ENCODE measurements at regions not wholly inside any gene's neighbourhood (a gene's known extent, or its start where the extent isn't known, plus 50 kb on each side); places are given as distances from the start of the nearest gene placed in this dataset.
"Not testable (repeated sequence)": the region's sequence is repeated elsewhere in the genome, so short reads cannot be mapped to it uniquely, and the experiment has no call there.

DNA sequence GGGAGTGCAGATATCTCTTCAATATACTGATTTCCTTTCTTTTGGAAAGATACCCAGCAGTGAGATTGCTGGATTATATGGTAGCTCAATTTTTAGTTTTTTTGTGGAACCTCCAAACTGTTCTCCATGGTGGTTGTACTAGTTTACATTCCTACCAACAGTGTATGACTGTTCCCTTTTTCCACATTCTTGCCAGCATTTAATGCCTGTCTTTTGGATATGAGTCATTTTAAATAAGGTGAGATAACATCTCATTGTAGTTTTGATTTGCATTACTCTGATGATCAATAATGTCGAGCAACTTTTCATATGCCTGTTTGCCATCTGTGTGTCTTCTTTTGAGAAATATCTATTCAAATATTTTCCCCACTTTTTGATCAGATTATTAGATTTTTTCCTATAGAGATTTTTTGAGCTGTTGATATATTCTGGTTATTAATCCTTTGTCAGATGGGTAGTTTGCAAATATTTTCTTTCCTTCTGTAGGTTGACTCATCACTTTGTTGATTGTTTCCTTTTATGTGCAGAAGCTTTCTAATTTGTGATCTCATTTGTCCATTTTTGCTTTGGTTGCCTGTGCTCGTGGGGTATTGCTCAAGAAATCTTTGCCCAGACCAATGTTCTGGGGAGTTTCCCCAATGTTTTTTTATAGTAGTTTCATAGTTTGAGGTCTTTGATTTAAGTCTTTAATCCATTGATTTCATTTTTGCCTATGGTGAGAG, 552.7 kb downstream of the ZNF674 start:
- DNase-seq (ENCODE audit: low read depth): no peak

DNA sequence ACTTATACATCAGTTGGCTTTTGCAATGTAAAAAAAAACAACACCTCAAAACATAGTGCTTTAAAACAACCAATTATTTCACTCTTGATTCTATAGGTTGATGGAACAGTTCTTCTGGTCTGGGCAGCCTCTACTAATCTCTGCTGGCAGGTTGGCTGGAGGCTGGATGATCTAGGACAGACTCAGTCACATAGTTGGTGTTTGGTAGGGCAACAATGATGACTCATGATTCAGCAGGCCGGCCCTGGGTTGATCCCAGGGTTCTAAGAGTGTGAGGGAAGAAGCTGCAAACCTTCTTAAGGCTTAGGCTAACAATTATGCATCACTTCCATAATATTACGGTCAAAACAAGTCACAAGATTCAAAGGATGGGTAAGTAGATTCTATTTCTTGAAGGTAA, 558.2 kb downstream of the ZNF674 start:
- DNase-seq (ENCODE audit: low read depth): peak; percentile 26

DNA sequence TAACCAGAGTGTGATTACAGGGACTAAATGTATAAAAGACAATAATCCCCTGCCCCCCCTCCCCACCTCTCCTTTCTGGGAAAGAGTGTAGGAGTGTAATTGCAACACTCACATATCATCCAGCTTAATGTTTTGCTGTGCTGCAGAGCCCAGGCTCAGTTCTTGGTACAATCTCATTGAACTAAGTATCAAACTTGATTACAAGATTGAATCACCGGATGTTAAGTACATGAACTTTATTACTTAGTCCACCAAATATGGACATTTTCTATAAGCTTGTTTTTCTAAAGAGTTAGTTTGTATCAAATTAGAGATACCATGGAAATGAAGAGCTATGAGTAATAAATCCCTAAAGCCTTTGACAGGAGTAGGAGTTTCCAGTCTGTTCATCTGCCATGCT, 559.1 kb downstream of the ZNF674 start:
- no peak for DNase-seq (ENCODE audit: low read depth)

DNA sequence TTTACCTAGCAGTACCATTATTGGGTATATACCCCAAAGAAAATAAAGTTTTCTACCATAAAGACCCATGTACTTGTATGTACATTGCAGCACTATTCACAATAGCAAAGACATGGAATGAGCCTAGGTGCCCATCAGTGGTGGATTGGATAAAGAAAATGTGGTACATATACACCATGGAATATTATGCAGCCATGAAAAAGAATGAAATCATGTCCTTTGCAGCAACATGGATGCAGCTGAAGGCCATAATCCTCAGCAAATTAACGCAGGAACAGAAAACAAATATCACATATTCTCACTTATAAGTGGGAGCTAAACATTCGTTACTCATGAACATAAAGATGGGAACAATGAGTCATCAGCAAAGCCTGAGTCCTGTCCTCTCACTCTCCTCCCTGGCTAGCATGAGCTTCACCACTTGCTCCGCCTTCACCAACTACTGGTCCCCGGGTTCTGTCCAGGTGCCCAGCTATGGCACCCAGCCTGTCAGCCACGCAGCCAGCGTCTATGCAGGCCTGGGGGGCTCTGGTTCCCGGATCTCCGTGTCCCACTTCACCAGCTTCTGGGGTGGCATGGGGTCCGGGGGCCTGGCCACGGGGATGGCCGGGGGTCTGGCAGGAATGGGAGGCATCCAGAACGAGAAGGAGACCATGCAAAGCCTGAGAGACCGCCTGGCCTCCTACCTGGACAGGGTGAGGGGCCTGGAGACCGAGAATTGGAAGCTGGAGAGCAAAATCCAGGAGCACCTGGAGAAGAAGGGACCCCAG, 562.1 kb downstream of the ZNF674 start:
- DNase-seq (ENCODE audit: low read depth): not testable (repeated sequence)

DNA sequence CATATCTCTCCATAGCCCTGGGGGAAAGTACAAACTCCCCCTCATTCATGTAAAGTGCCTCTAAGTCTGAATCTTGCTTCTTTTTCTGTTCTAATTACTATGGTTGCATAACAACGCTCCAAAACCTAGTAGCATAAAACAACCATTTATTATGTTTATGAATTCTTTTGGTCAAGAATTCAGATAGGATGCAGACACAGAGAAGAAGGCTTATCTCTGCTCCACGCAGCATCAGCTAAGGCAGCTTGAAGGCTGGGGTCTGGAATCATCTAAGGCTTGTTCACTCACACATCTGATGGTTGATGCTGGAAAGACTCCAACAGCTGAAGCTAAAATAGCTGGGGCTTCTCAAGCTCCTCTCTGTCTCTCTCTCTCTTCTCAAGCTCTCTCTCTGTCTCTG, 564.5 kb downstream of the ZNF674 start:
- DNase-seq (ENCODE audit: low read depth): no peak

DNA sequence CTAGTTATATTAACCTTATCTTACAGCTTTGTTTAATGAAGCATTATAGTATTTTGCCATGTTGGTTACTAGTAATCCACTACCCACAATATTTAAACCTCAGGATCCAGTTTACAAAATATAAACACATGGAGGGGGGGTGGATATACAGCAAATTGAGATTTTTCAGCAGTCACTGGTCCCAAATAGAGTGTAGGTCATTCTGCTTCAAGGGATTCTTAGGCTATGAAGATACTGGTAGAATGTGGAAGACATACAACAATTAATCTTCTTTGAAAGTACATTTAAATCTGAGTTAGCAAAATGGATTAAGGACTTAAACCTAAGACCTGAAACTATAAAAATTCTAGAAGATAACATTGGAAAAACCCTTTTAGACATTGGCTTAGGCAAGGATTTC, 569.6 kb downstream of the ZNF674 start:
- DNase-seq (ENCODE audit: low read depth): no peak

DNA sequence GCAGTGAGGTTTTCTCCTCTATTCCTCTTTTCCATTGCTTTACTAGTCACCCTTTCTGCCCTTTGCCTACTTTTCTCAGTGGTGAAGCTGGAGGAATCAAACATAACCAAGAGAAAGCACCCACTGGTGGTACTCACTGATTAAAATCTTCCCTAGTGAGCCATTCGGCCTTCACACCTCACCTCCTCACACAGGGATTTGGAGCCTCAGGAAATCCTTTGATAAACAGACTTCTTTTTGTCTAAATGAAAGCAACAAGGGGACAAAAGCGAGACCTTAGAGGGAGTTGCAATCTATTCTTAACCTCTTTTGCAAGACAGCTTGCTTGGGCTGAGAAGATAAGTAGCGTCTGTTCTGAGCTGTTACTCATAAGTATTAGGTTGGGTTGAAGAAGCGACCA, 572.6 kb downstream of the ZNF674 start:
- no peak for DNase-seq (ENCODE audit: low read depth)

DNA sequence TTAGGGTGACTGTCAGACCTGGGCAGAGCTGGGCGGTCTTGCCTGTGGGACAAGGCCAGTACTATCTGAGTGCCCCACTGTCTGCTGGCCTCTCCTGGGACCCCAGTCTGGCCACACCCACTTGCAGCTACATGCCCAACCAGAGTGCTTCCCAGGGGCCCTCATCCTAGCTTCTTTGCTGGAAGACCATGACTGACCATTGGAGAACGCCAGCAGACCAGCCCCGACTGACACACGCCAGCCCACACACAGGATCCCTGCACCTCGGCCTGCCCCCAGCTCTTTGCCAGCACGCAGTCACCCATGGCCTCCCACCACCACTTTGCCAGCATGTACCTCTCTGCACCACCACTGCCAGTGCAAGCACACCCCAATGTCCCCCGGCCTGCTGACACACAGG, 585.7 kb downstream of the ZNF674 start:
- DNase-seq (ENCODE audit: low read depth): no peak

DNA sequence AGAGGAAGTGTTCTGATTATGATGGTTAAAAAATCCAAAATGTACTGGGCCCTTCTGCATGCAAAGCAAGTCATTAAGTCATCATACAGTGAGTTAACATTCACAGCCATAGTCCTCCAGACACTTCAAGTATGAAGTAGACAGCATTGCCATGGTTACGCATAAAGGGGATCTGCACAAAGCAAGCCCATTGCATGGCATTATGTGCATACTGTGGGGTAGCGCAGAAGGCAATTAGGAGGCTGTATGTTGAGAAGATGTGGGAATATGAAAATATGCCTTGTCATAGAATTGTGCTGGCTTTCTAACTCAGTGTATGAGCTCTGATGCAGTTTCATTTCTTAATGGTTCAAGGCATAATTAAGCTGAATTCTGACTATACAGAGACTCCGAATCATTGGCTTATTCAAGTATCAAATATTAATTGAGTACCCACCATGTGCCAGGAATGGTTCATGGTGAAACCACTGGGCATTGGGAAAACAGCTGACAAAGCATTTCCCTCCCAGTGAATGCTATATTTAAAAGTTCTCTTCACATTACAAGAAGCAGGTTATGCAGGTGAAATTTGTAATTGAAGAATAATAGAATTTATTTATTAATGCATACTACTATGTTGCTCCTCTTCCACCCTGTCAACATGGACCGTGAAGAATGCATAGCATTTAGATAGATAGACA, 588.9 kb downstream of the ZNF674 start:
- no peak for DNase-seq (ENCODE audit: low read depth)

DNA sequence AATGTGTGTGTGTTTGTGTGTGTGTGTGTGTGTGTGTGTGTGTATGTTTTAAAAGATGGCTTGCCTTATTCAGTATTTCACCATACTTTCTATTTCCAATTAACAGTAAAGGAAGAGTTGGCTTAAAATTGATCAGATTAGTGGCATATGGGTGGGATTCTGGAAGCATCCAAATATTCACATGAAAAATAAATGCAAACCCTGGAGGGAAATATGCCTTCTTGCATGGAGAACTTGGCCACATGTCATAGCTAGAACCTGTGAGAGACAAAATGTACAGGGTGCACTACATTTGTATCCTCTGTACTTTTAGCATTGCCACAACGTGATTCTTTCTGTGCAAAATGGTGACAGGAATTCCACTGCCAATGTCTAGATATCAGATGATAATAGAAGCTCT, 589.6 kb downstream of the ZNF674 start:
- no peak for DNase-seq (ENCODE audit: low read depth)

DNA sequence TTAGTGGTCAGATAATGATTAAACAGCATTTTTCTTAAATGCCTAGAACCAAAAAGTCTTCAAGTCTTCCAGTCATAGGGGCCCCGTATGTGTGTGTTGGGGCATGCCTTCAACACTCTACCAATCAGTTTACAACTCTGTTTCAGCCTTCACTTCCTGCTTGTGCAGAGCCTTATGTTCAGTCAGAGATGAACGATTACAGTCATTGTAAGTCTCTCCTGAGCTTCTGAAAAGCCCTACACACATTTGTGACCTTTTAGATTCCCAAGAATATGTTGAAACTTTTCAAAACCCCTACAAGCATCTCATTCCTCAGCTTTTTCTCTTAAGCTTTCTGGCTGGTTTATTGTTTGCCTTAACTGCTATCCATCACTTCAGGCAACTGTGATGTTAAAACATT, 591.2 kb downstream of the ZNF674 start:
- DNase-seq (ENCODE audit: low read depth): no peak

DNA sequence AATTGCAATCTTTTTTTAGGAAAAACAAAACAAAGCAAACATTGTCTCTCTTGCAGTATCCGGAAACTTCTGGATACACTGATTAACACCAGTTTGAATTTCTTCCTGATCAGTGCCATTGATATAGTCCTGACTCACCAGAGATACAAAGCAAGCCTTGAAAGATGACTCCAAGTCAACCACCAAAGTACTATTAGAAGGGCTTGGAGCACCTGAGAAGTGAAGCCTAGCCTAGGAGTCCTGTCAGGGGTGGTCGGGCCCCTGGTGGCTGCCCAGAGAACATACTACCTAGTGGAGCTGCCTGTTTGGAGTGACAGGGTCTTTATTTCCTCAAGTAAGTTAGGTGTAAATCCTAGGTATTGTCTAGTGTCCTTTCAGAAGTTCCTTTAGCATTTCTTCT, 593.2 kb downstream of the ZNF674 start:
- no peak for DNase-seq (ENCODE audit: low read depth)

DNA sequence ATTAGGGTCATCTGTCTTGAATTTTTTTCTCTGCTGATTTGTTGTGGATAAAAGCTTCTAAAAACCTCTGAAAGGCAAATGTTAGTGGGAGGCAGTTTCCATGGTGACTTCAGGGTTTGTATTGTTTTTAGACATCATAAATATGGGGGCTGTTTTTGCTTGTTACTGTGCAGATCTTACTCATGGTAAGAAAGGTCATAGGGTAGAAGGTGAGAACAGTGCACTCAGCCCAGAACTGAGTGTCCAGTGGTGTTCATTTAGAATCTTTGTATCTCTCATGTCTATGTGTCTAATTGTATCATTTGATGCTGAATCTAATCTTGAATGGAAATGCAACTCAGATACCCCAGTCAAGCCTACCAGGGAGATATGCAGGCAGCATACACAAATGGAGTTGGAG, 609.8 kb downstream of the ZNF674 start:
- no peak for DNase-seq (ENCODE audit: low read depth)

DNA sequence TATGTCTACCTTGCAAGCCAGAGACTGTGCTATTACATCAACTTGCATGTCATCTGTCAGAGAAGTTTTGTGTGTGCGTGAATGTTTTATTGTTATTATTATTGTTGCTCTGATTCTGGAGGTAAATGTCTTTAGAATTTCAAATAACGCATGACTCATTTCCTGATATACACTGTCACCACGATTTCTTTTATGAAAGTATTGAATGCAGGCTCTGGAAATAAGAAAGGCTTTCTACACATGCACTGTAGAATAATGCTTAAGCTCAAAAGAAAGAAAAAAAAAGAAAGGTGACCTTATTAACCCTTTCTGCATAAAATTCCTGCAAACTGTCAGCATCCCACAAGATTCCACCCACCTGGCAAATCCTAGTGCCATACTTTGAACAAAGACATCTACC, 632.9 kb downstream of the ZNF674 start:
- no peak for DNase-seq (ENCODE audit: low read depth)

DNA sequence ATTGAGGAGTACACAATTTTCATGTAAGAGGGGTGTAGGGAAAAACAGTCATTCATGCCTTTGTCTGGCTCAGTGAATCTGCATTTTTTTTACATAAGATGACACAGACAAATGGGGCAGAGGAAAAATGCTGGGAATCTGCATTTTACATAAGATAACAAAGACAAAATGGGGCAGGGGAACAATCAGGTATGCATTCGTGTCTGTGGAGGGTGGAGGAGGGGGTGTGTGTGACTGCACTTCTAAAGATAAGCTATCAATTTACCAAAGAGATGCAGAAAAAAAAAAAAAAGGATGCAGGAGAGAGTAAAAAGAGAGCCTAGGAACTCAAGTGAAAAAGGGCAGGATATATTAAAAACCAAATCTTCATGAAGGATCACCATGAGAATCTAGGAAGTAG, 637.4 kb downstream of the ZNF674 start:
- no peak for DNase-seq (ENCODE audit: low read depth)

DNA sequence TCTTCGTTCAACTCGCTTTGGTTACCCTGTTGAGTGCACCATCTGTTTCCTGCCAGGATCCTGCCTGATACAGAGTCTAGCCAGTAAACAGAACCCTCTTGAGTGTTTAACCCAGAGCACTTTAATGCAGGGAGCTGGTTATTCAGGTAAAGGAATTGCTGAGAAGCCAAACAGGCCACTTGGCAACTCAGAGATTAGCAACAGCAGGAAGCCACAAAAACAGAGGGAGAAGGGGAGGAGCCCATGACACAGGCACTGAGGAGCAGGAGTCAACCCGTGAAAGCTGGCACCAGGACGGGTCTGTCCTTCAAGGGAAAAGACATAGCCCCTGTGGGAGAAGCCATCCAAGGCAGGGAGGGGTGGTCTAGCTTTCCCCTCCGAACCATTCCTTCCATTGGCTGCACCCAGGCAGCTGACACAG, 641.4 kb downstream of the ZNF674 start:
- no peak for DNase-seq (ENCODE audit: low read depth)

DNA sequence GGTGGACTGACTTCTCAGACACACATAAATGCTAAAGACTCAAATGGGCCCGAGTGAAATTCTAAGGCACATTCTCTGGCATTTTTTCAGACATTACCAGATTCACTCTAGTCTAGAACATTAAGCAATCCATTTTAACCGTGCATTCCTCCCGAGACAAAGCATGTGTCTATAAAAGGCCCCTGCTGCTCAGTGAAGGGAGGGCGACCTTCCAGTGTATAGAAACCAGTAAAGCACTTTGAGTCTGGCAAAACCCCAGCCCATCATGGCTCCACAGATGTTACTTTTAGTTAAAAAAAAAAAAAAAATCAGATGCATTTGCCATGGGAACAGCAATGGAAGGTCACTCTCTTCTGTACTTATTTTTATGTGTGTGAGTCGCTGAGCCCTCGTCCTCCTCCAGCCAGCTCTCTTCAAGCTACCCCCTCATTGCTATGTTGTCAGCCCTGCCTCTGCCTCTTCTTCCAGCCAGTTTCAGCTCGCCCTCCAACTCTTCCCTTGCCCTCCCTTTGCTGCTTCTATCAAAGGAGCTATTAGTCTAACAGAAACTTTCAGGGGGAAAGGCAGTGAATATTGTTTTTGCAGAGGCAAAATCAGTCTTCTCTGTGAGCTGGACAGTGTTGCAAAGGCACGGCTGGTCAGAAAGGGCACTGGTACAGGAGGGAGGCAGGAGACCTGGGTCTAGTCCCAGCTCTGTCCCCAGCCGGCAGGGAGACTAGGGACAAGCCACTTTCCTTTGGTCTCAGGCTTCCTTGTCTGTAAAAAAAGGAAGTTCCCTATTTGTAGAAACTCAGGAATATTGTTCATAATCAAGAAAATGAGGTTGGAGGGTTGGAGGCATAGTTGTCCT, 644.2 kb downstream of the ZNF674 start:
- DNase-seq (ENCODE audit: low read depth): no peak

DNA sequence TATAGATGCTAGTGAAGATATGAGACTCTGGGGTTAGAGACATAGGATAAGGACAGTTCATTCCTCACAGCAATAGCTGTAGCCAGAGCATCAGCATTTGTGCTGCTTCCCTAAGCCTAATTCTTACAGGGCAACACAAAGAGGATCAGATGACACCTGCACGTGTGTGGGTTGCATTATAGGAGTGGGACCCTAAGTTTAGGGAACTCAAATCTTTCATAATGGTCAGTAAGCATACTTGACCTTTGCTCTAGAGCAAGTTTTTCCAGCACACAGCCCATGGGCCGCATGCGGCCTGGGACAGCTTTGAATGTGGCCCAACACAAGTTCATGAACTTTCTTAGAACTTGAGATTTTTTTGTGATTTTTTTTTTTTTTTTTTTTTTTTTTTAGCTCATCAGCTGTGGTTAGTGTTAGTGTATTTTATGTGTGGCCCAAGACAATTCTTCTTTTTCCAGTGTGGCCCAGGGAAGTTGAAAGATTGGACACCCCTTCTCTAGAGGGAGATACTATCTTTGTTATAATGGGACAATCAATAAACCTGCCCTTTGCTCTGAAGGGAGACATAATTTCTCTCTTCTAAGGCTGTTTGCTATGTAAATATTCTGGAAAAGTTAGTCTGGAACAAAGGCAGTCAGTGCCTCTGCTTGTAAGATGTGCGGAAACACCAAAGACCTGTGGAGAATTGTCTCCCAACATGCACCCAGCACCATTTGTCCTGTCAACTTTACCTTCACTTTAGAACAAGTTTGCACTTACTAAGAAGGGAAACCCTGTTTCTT, 650.2 kb downstream of the ZNF674 start:
- no peak for DNase-seq (ENCODE audit: low read depth)

DNA sequence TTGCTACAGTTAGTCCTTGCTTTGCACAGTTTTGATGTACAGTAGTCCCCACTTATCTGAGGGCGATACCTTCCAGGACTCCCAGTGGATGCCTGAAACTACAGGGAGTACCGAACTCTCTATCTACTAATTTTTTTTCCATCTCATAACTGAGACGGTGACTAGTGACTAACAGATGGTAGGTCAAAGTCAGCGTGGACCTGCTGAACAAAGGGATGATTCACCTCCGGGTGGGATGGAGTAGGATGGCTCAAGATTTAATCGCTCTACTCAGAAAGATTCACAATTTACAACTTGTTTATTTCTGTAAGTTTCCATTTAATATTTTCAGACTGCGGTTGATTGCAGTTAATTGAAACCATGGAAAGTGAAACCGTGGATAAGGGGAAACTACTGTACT, 655.8 kb downstream of the ZNF674 start:
- peak; percentile 42 for DNase-seq (ENCODE audit: low read depth)

DNA sequence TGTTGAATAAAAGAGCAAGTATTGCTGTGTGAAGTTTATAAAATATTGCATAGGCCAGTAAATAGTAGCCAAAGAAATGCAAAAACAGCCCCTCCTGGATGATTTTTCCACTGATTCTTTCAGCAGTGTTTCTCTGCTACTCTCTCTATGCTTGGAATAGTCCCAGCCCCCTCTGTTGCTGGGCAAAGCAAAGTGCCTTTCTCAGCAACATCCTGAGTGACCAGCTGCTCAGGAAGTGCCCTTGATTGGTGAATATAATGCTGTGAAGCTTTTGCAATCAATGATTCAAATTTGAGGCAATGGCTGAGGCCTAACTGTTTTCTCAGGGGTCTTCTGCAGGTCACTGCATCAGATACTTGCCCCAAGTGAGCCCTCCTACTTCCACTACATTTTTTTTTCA, 656.7 kb downstream of the ZNF674 start:
- DNase-seq (ENCODE audit: low read depth): peak; percentile 38

DNA sequence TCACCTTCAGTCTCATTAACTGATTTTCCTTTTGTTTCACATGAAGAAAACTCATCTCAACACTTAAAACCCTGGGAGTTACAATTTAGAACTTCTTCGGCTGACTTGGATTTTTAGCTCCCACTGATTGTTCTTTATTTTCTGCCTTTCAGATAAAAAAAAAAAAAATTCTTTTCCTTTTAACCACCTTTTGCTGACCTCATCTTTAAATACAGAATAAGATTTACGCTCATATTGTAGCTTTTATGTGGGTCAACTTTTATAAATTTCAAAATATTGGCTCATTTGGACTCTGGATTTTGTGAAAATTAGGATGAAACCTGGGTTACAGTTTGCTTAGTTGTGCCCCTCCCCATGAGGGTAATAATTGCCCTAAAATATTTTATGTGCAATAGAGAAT, 659.3 kb downstream of the ZNF674 start:
- no peak for DNase-seq (ENCODE audit: low read depth)

All from LHCN-M2 (cell line).